ENCODE measurements at regions not wholly inside any gene's neighbourhood (a gene's known extent, or its start where the extent isn't known, plus 50 kb on each side); places are given as distances from the start of the nearest gene placed in this dataset.

GRCh38 chr5:125011014-125011413, 264.6 kb upstream of the ZNF608 start:
- Histone ChIP-seq H3K36me3 (ENCODE audit: control insufficient read depth in 2 of 2, insufficient read depth in 2 of 2, low read length in 2 of 2) (no peaks in the 10 kb centered on the region), H3K27ac (ENCODE audit: low read length) (no peak overlapping the region), H3K27me3 (ENCODE audit: control insufficient read depth in 1 of 2, insufficient read depth in 2 of 2, low read length in 2 of 2) (no peaks in the 10 kb centered on the region), H3K4me1 (ENCODE audit: control insufficient read depth, insufficient read depth, low read length) (no peaks in the 10 kb centered on the region), H3K4me3 (ENCODE audit: low read length in 2 of 2) (no peak overlapping the region), H3K9ac (ENCODE audit: low read length in 2 of 2) (no peak overlapping the region), H3K9me3 (ENCODE audit: control insufficient read depth in 2 of 2, low read length in 2 of 2) (no peaks in the 10 kb centered on the region)

DNA sequence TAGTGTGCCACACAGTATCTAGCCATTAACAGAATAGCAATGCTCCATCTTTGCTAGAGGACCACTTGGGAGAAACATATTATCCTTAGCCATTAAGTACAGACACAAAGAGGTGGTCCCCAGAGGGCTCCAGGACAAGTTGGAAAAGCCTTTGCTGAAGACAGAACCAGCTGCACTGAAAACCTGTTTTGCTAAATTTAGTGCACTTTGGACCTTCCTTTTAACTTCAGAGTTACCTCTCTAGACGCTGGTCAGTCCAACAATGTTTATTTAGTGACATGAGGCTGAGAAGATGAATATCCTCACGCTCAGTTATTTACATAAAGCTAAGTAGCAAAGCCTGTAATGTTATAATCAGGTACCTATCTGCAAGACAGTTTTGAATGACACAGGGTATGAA, 265.0 kb upstream of the ZNF608 start:
- Histone ChIP-seq H3K36me3 (ENCODE audit: control insufficient read depth in 2 of 2, insufficient read depth in 2 of 2, low read length in 2 of 2) (no peaks in the 10 kb centered on the region), H3K27ac (ENCODE audit: low read length) (no peak overlapping the region), H3K9ac (ENCODE audit: low read length in 2 of 2) (no peak overlapping the region), H3K9me3 (ENCODE audit: control insufficient read depth in 2 of 2, low read length in 2 of 2) (no peaks in the 10 kb centered on the region), H3K27me3 (ENCODE audit: control insufficient read depth in 1 of 2, insufficient read depth in 2 of 2, low read length in 2 of 2) (no peaks in the 10 kb centered on the region), H3K4me1 (ENCODE audit: control insufficient read depth, insufficient read depth, low read length) (no peaks in the 10 kb centered on the region), H3K4me3 (ENCODE audit: low read length in 2 of 2) (no peak overlapping the region)

DNA sequence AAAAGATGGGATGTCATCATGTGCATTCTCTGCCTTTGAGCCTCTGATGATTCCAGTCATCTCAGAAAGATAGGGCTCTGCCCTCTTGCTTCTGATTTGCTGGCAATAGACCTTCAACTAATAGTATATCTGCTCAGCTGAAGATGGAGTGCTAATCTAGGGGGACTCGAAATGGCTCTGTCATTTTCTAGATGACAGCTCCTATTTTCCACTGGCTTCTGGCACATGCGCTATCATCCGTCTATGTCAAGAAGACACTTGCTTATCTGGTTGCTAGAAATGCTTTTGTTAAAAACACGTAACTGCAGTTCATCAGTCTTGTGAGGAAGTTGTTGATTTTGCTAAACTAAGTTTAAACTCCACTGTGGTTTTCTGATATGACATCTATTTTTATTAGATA, 265.5 kb upstream of the ZNF608 start:
- Histone ChIP-seq H3K9ac (ENCODE audit: low read length in 2 of 2) (no peak overlapping the region), H3K4me3 (ENCODE audit: low read length in 2 of 2) (no peak overlapping the region), H3K36me3 (ENCODE audit: control insufficient read depth in 2 of 2, insufficient read depth in 2 of 2, low read length in 2 of 2) (no peaks in the 10 kb centered on the region), H3K27me3 (ENCODE audit: control insufficient read depth in 1 of 2, insufficient read depth in 2 of 2, low read length in 2 of 2) (no peaks in the 10 kb centered on the region), H3K9me3 (ENCODE audit: control insufficient read depth in 2 of 2, low read length in 2 of 2) (no peaks in the 10 kb centered on the region), H3K27ac (ENCODE audit: low read length) (no peak overlapping the region), H3K4me1 (ENCODE audit: control insufficient read depth, insufficient read depth, low read length) (no peaks in the 10 kb centered on the region)

GRCh38 chr5:125012727-125013451, 266.4 kb upstream of the ZNF608 start:
- Histone ChIP-seq H3K27ac (ENCODE audit: low read length) (no peak overlapping the region), H3K36me3 (ENCODE audit: control insufficient read depth in 2 of 2, insufficient read depth in 2 of 2, low read length in 2 of 2) (no peaks in the 10 kb centered on the region), H3K9ac (ENCODE audit: low read length in 2 of 2) (no peak overlapping the region), H3K4me1 (ENCODE audit: control insufficient read depth, insufficient read depth, low read length) (no peaks in the 10 kb centered on the region), H3K4me3 (ENCODE audit: low read length in 2 of 2) (no peak overlapping the region), H3K27me3 (ENCODE audit: control insufficient read depth in 1 of 2, insufficient read depth in 2 of 2, low read length in 2 of 2) (no peaks in the 10 kb centered on the region), H3K9me3 (ENCODE audit: control insufficient read depth in 2 of 2, low read length in 2 of 2) (no peaks in the 10 kb centered on the region)

- no peak overlapping the region for H3K9ac ChIP-seq (ENCODE audit: low read length in 2 of 2)
Observed at GRCh38 chr5:125014202-125014601, 267.8 kb upstream of the ZNF608 start.

GRCh38 chr5:125017796-125018195, 271.4 kb upstream of the ZNF608 start:
- Histone ChIP-seq H3K9me3 (ENCODE audit: control insufficient read depth in 2 of 2, low read length in 2 of 2) (no peaks in the 10 kb centered on the region), H3K27ac (ENCODE audit: low read length) (no peak overlapping the region), H3K27me3 (ENCODE audit: control insufficient read depth in 1 of 2, insufficient read depth in 2 of 2, low read length in 2 of 2) (no peaks in the 10 kb centered on the region), H3K4me3 (ENCODE audit: low read length in 2 of 2) (no peak overlapping the region), H3K9ac (ENCODE audit: low read length in 2 of 2) (no peak overlapping the region), H3K36me3 (ENCODE audit: control insufficient read depth in 2 of 2, insufficient read depth in 2 of 2, low read length in 2 of 2) (no peaks in the 10 kb centered on the region), H3K4me1 (ENCODE audit: control insufficient read depth, insufficient read depth, low read length) (no peaks in the 10 kb centered on the region)

More at GRCh38 chr5:125014202-125014601, 267.8 kb upstream of the ZNF608 start:
- no peaks in the 10 kb centered on the region for H3K4me1 ChIP-seq (ENCODE audit: control insufficient read depth, insufficient read depth, low read length)
- no peaks in the 10 kb centered on the region for H3K9me3 ChIP-seq (ENCODE audit: control insufficient read depth in 2 of 2, low read length in 2 of 2)
- H3K27me3 ChIP-seq (ENCODE audit: control insufficient read depth in 1 of 2, insufficient read depth in 2 of 2, low read length in 2 of 2), result no peaks in the 10 kb centered on the region
- no peak overlapping the region for H3K4me3 ChIP-seq (ENCODE audit: low read length in 2 of 2)
- H3K27ac ChIP-seq (ENCODE audit: low read length), result no peak overlapping the region
- no peaks in the 10 kb centered on the region for H3K36me3 ChIP-seq (ENCODE audit: control insufficient read depth in 2 of 2, insufficient read depth in 2 of 2, low read length in 2 of 2)

GRCh38 chr5:125023673-125024072, 277.2 kb upstream of the ZNF608 start:
- no peak overlapping the region for H3K9ac ChIP-seq (ENCODE audit: low read length in 2 of 2)

DNA sequence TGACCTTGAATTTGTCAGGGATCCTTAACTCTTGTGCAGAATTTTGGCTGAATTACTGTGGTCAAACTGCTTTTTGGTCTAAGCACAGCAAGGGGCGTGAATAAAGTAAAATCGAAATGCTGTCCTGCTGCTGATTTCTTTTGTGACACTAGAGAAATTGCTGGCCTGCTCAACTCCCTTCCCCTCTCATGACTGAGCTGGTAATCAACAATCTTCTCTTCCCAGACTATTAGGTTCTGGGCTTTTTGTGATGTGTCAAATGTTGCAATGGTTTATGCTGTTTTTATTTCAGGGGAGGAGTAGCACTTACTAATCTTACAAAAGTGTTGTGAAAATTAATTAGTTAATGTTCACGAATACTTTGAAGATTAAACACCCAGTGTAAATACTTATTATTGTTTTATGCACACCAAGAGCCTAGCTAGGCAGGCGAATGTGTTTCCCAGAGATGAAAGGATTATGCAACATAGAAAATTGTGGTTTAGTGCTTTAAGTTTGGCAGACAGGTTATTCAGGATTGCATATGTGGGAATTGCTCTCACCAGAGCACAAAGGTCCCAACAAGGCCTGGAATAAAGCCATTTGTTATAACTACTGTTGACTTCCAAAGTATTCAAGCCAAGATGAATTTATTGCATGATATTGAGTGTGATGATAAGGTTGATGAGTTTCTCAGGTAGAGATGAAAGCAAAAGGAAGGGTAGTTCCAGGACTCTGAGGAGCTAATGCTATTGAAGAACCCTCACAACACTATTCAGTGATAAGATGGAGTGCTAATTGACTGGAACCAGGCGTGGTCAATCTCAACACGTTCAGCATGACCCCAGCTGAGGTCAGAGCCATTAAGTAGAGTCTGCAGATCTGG, 280.7 kb upstream of the ZNF608 start:
- H3K4me3 ChIP-seq (ENCODE audit: low read length in 2 of 2), result no peak overlapping the region
- H3K9me3 ChIP-seq (ENCODE audit: control insufficient read depth in 2 of 2, low read length in 2 of 2), result no peaks in the 10 kb centered on the region
- H3K27me3 ChIP-seq (ENCODE audit: control insufficient read depth in 1 of 2, insufficient read depth in 2 of 2, low read length in 2 of 2), result no peaks in the 10 kb centered on the region
- H3K4me1 ChIP-seq (ENCODE audit: control insufficient read depth, insufficient read depth, low read length), result no peaks in the 10 kb centered on the region
- H3K36me3 ChIP-seq (ENCODE audit: control insufficient read depth in 2 of 2, insufficient read depth in 2 of 2, low read length in 2 of 2), result no peaks in the 10 kb centered on the region
- no peak overlapping the region for H3K9ac ChIP-seq (ENCODE audit: low read length in 2 of 2)
- H3K27ac ChIP-seq (ENCODE audit: low read length), result no peak overlapping the region

More at GRCh38 chr5:125023673-125024072, 277.2 kb upstream of the ZNF608 start:
- Histone ChIP-seq H3K9me3 (ENCODE audit: control insufficient read depth in 2 of 2, low read length in 2 of 2) (no peaks in the 10 kb centered on the region), H3K4me1 (ENCODE audit: control insufficient read depth, insufficient read depth, low read length) (no peaks in the 10 kb centered on the region), H3K36me3 (ENCODE audit: control insufficient read depth in 2 of 2, insufficient read depth in 2 of 2, low read length in 2 of 2) (no peaks in the 10 kb centered on the region), H3K27me3 (ENCODE audit: control insufficient read depth in 1 of 2, insufficient read depth in 2 of 2, low read length in 2 of 2) (no peaks in the 10 kb centered on the region), H3K4me3 (ENCODE audit: low read length in 2 of 2) (no peak overlapping the region), H3K27ac (ENCODE audit: low read length) (no peak overlapping the region)

DNA sequence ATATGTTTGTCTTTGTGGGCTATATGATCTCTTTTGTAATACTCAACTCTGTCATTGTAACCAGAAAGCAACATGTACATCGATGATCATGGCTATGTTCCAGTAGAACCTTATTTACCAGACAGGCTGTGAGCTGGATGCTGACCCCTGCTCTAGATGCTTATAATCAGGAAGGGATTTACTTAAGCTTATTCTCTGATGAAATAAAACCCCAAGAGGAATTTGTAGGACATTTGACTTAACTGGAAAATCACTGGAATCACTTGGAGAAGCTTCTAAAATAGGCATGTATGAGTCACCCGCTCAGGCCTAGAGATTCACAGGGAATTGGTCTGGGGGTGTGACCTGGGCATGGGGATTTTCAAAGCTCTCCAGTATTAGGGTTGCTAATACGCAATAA, 285.8 kb upstream of the ZNF608 start:
- no peak overlapping the region for H3K27ac ChIP-seq (ENCODE audit: low read length)

GRCh38 chr5:125033602-125034001, 287.2 kb upstream of the ZNF608 start:
- no peaks in the 10 kb centered on the region for H3K36me3 ChIP-seq (ENCODE audit: control insufficient read depth in 2 of 2, insufficient read depth in 2 of 2, low read length in 2 of 2)
- no peak overlapping the region for H3K27ac ChIP-seq (ENCODE audit: low read length)
- no peak overlapping the region for H3K4me3 ChIP-seq (ENCODE audit: low read length in 2 of 2)
- no peak overlapping the region for H3K9ac ChIP-seq (ENCODE audit: low read length in 2 of 2)
- no peaks in the 10 kb centered on the region for H3K27me3 ChIP-seq (ENCODE audit: control insufficient read depth in 1 of 2, insufficient read depth in 2 of 2, low read length in 2 of 2)
- no peaks in the 10 kb centered on the region for H3K9me3 ChIP-seq (ENCODE audit: control insufficient read depth in 2 of 2, low read length in 2 of 2)
- no peaks in the 10 kb centered on the region for H3K4me1 ChIP-seq (ENCODE audit: control insufficient read depth, insufficient read depth, low read length)

More for the DNA sequence above, 285.8 kb upstream of the ZNF608 start:
- H3K9me3 ChIP-seq (ENCODE audit: control insufficient read depth in 2 of 2, low read length in 2 of 2), result no peaks in the 10 kb centered on the region
- no peak overlapping the region for H3K9ac ChIP-seq (ENCODE audit: low read length in 2 of 2)
- H3K4me3 ChIP-seq (ENCODE audit: low read length in 2 of 2), result no peak overlapping the region
- H3K4me1 ChIP-seq (ENCODE audit: control insufficient read depth, insufficient read depth, low read length), result no peaks in the 10 kb centered on the region
- no peaks in the 10 kb centered on the region for H3K36me3 ChIP-seq (ENCODE audit: control insufficient read depth in 2 of 2, insufficient read depth in 2 of 2, low read length in 2 of 2)
- H3K27me3 ChIP-seq (ENCODE audit: control insufficient read depth in 1 of 2, insufficient read depth in 2 of 2, low read length in 2 of 2), result no peaks in the 10 kb centered on the region

GRCh38 chr5:125034331-125034730, 287.9 kb upstream of the ZNF608 start:
- no peaks in the 10 kb centered on the region for H3K4me1 ChIP-seq (ENCODE audit: control insufficient read depth, insufficient read depth, low read length)

More at GRCh38 chr5:125034331-125034730, 287.9 kb upstream of the ZNF608 start:
- H3K4me3 ChIP-seq (ENCODE audit: low read length in 2 of 2), result no peak overlapping the region
- H3K27ac ChIP-seq (ENCODE audit: low read length), result no peak overlapping the region
- no peaks in the 10 kb centered on the region for H3K9me3 ChIP-seq (ENCODE audit: control insufficient read depth in 2 of 2, low read length in 2 of 2)
- no peaks in the 10 kb centered on the region for H3K27me3 ChIP-seq (ENCODE audit: control insufficient read depth in 1 of 2, insufficient read depth in 2 of 2, low read length in 2 of 2)
- no peak overlapping the region for H3K9ac ChIP-seq (ENCODE audit: low read length in 2 of 2)
- no peaks in the 10 kb centered on the region for H3K36me3 ChIP-seq (ENCODE audit: control insufficient read depth in 2 of 2, insufficient read depth in 2 of 2, low read length in 2 of 2)

Measured in stomach smooth muscle (tissue), 2 donors.